GM21529 (cell line): ENCODE measurements at regions not wholly inside any gene's neighbourhood (a gene's known extent, or its start where the extent isn't known, plus 50 kb on each side); places are given as distances from the start of the nearest gene placed in this dataset.

Experiments used
- ATAC-seq: cut with Tn5 transposase; IDR thresholded peaks from one replicate; pipeline ENCODE4 v1.9.1; 2021; ENCODE audit not compliant: unreplicated experiment

- no peak for ATAC-seq
Observed at GRCh38 chr15:69806287-69806915, 291.3 kb downstream of the TLE3 start.

DNA sequence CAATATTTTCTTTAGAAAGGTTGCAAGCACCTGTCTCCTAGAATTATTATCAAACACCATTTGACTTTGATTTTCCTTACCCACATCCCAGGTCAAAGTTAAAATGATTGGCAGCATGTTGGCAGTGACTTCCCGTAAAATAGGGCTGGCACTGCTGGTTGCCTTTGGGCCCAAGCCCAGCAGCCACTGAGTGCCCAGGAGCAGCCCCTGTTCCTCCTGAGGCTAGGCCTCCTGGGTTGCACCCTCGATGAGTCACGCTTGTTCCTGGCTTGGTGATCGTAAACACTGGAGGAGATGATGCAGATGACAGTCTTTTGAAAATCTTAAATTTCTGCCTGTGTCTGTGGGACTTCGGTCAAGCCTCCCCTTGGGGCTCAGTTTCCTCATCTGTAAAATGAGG lies 290.0 kb downstream of the TLE3 start:
- ATAC-seq = no peak

DNA sequence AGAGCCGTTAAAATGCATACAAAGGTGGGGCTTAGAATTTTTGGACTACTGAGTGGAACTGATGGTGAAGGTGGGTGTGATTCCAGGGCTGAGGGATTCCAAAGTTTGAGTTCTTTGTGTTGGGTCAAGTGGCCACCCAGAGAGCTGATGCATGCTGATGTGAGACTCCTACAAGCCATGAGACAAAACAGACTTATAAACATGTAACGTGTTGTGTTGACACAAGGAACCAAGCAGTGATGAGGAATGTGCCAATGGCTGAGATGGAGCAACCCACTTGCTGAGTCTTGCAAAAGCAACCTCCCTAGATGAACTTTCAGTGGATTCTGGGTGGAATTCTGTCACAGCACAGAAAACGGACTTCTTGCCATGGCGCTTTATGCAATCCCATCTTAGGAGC lies 289.0 kb downstream of the TLE3 start:
- no peak for ATAC-seq

- ATAC-seq = no peak
Observed at GRCh38 chr15:69809421-69809820, 288.3 kb downstream of the TLE3 start.

DNA sequence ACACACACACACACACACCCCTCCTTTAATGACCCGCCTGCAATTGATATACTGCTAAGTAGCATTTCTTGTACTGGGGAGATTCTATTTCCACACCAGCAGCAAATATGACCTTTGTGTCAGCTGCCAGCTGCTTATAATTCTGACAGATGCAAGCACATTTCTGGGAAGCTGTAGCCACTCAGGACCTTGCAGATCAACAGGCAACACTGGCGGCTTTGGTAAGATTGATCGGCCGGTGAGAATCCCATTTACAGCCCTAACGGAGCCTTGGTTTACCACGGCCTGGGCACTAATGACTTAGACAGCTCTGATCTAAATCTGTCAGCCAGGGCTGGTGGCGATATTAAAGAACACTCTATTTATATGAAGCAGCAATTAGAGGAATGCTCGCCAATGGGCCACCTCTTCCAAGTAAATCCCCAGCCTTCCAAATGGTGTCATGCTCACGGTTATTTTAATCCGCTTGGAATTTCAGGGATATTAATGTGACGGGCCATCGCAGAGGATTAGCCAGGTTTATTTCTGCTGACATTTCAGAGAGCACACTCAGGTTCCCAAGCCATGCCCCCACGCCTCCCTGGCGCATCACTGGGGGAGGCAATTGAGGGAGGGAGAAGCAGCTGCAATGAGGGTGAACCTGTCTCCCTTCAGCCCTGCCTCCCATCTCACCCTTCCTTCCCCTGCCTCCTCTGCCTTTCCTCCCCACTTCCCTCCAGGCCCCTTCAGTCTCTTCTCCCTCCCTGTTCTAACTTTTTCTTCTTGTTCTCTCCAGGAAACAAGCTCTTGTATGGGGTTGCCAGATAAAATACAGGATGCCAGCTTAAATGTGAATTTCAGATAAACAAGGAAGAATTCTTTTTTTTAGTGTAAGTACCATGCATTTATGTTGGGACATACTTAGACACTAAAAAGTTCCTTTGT lies 287.0 kb downstream of the TLE3 start:
- no peak for ATAC-seq

- no peak for ATAC-seq
Observed at GRCh38 chr15:69812861-69813261, 284.9 kb downstream of the TLE3 start.

- no peak for ATAC-seq
Observed at GRCh38 chr15:69813881-69814280, 283.8 kb downstream of the TLE3 start.

- ATAC-seq = no peak
Observed at GRCh38 chr15:69814932-69815331, 282.8 kb downstream of the TLE3 start.

- ATAC-seq = no peak
Observed at GRCh38 chr15:69815793-69816192, 281.9 kb downstream of the TLE3 start.

DNA sequence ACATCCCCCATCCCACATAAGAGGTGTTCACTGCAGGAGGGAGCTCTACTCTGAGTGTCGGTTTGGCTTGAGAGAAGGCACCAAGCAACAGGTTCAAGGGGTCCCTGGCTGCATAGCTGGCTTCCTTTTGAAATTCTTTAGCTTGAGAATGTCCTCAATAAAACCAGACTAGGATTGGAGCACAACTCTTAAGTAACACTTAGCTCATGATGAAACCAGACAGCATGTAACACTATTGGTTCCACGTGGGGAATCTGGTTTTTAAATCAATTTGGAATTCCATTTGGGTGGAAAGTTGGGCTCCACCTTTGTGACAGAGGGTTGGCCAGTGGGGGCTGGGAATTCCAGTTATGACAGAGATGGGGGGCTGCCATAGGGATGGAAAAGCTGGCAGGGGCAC lies 281.2 kb downstream of the TLE3 start:
- no peak for ATAC-seq

- no peak for ATAC-seq
Observed at GRCh38 chr15:69818529-69818928, 279.2 kb downstream of the TLE3 start.

DNA sequence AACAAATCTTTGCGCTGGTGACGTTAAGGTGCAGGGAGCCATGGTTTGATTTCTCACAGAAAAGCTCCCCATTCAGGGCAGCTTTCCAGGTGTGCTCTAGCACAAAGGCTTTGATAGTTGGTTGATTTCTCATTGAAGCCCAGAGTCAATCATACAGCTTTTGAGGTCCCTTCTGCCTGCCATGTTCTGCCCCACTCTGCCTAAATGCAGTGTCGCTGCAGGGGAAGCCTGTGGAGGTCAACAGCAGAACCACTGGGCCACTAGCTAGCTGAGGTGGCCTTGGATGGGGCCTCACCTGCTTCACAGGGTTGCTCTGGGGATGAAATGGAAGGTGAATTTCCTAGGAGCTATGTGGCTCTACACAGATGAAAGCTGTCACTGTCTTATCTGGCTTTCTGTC lies 278.3 kb downstream of the TLE3 start:
- ATAC-seq = no peak

DNA sequence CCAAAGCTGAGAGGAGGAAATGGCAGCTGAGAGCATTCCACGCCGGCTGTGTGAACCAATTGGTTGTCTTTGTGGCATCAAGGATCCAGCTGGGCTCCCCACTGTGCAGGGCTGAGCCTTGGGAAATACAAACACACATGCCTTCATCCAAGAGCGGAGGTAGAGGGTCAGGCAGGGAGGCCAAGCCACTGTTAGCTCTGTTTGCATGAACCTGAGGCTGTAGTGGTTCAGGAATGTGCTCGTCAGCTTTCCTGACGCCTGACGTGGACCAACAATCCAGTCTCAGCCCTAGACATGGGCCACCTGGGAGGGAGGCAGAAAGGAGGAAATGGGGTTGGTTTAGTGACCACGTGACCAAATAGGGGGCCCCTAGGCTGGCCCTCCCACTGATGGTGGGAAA lies 276.9 kb downstream of the TLE3 start:
- ATAC-seq = no peak

DNA sequence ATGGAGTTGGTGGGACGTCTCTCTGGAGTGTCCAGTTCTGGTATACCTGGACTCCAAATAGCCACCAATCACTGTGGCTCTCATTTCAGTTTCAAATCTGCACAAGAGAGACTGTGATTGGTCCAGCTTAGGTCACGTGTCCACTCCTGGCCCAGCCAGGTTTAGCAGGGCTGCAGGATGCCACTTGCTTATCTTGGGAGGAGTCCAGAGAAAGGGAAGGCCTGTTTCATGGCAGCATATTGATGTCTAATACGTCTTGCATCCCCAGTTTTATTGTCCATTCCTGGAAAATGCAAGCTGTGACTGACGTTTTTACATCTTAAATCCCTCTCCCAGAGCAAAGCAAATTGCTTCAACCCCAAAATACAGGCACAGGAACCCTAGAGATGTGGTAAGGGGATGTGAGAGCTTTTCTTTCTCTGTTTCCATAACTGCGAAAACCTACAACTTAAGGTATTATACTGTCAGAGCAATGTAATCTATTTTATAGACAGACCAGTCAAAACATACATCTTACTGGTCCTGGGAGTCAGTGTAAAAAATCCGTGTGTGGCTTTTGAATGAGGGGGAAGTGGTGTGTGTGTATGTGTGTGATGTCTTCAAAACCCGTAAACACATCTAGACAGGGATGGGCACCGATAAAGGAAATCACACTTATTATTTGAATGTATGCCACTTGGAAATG lies 274.4 kb downstream of the TLE3 start:
- no peak for ATAC-seq

GRCh38 chr15:69824075-69824876 lies 273.4 kb downstream of the TLE3 start:
- ATAC-seq = no peak

- ATAC-seq = no peak
Observed at GRCh38 chr15:69824877-69825406, 272.8 kb downstream of the TLE3 start.

DNA sequence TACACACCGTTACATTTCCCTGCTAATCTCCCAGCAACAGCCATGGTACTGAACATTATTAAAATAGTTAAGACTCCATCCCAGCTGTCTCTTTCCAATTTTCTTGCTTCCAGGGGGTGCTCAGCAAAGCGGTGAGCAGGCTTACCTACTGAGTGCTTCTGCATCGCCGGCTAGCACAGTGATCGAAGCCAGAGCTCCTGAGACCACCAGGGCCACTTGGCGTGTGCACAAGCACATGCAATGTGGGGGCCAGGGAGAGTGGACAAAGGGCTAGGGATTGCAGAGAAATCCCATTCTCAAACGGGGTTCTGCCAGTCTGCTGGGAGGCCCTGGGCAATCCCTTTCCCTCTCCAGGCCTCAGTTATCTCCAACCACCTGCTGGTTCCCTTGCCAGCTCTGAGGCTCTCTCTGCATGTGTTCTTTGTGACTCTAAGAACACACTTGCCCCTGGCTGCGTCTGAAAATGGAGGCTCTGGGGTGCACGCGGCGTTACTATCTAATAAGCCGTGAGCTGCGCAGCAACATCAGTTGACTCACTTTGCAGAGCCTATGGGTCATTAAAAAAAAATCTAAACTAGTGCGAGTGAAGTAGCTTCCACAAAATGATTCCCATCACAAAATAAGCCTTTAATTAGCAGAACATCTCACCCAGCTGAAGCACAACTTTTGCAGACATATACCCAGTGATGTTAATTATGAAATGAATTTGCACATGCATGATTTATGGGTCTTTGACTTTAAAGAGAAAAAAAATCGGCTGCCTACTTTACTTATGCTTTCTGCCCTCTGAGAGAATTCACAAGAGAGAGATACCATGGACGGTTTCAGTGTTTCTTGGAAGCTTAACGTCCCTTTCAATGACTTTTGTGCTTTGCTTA lies 271.5 kb downstream of the TLE3 start:
- ATAC-seq = no peak

GRCh38 chr15:69826819-69827175 lies 270.9 kb downstream of the TLE3 start:
- no peak for ATAC-seq

- no peak for ATAC-seq
Observed at GRCh38 chr15:69827751-69828150, 270.0 kb downstream of the TLE3 start.
